ENCODE measurements at regions not wholly inside any gene's neighbourhood (a gene's known extent, or its start where the extent isn't known, plus 50 kb on each side); places are given as distances from the start of the nearest gene placed in this dataset.

GRCh38 chr14:26199590-26200370 is 398.1 kb downstream of the NOVA1 start:
- POLR2A ChIA-PET (ENCODE audit: unreplicated experiment): no interaction called here
- H3K27ac ChIP-seq (ENCODE audit: insufficient read depth, low read length): no peak overlapping the region

More at GRCh38 chr14:26199590-26200370, 398.1 kb downstream of the NOVA1 start:
- Histone ChIP-seq H2BK120ac (ENCODE audit: low read depth, low read length) (no peak overlapping the region), H3K23ac (ENCODE audit: low read depth, low read length) (no peak overlapping the region), H3K4me1 (ENCODE audit: control insufficient read depth, insufficient read depth, low read length) (no peaks in the 10 kb centered on the region), H3K4me3 (ENCODE audit: insufficient read depth, low read depth, low read length) (no peak overlapping the region), H4K20me1 (ENCODE audit: insufficient read depth, low read length) (no peaks in the 10 kb centered on the region), H2BK20ac (ENCODE audit: low read depth, low read length) (no peak overlapping the region), H3K56ac (ENCODE audit: extremely low read depth, insufficient read depth, low read length) (no peak overlapping the region), H3K9me1 (ENCODE audit: insufficient read depth, low read length) (no peaks in the 10 kb centered on the region), H2AK5ac (ENCODE audit: low read depth, low read length) (no peak overlapping the region), H3K27me3 (ENCODE audit: control insufficient read depth, insufficient read depth, low read length) (no peaks in the 10 kb centered on the region), H3K18ac (ENCODE audit: low read depth, low read length) (no peak overlapping the region), H4K91ac (ENCODE audit: insufficient read depth, low read depth, low read length) (no peak overlapping the region), H3K4me2 (ENCODE audit: low read depth, low read length) (no peak overlapping the region), H2BK5ac (ENCODE audit: low read depth, low read length, poor library complexity, severe bottlenecking) (no peak overlapping the region), H4K5ac (ENCODE audit: low read depth, low read length) (no peak overlapping the region), H4K8ac (ENCODE audit: low read depth in 2 of 2, low read length in 2 of 2) (no peak overlapping the region), H2AK9ac (replicated peaks; ENCODE audit: low read depth, low read length, poor library complexity) (no peak overlapping the region), H3K4ac (ENCODE audit: low read depth, low read length) (no peak overlapping the region), H3K14ac (replicated peaks; ENCODE audit: low read depth, low read length) (no peak overlapping the region), H2BK15ac (ENCODE audit: low read depth, low read length) (no peak overlapping the region), H3K9me3 (ENCODE audit: control insufficient read depth, insufficient read depth, low read length) (no peaks in the 10 kb centered on the region), H2AFZ (replicated peaks; ENCODE audit: low read length, poor library complexity) (no peak overlapping the region), H3K79me1 (ENCODE audit: low read depth in 1 of 2, low read length in 2 of 2) (no peaks in the 10 kb centered on the region), H3K36me3 (ENCODE audit: control insufficient read depth, insufficient read depth, low read length) (no peaks in the 10 kb centered on the region), H3K9ac (ENCODE audit: low read depth, low read length) (no peak overlapping the region)
- no peak for TF ChIP-seq USF2 (IDR thresholded peaks at IDR 0.05; ENCODE audit: low read depth, low read length)
- TF ChIP-seq RFX5 (IDR thresholded peaks at IDR 0.05; ENCODE audit: low read depth, low read length): no peak
- TF ChIP-seq FOS (IDR thresholded peaks at IDR 0.05; ENCODE audit: low read depth, low read length): no peak
- no peak for TF ChIP-seq MAFK (IDR thresholded peaks at IDR 0.05; ENCODE audit: low read depth, low read length)
- TF ChIP-seq MXI1 (IDR thresholded peaks at IDR 0.05; ENCODE audit: borderline replicate concordance, low read depth, low read length): no peak
- TF ChIP-seq CEBPB (IDR thresholded peaks at IDR 0.05; ENCODE audit: low read depth, low read length): no peak
- TF ChIP-seq RAD21 (IDR thresholded peaks at IDR 0.05; ENCODE audit: low read length): no peak
- TF ChIP-seq CTCF (conservative IDR thresholded peaks at IDR 0.05; ENCODE audit: low read depth, low read length): no peak
- DNase-seq: no peak
- no peak for ATAC-seq (ENCODE audit: low read depth)
- CTCF ChIA-PET: no interaction called here
- in situ Hi-C loops (cut with MboI; ENCODE audit: low sequenced_read_pairs) (no loop called here), dilution Hi-C loops (cut with HindIII; ENCODE audit: low sequenced_read_pairs, unreplicated experiment) (no loop called here), intact Hi-C loops (cut with micrococcal nuclease) (no loop called here)
- no TSS peak for BruUV-seq (replicated peaks)
- WGBS, 2 experiments (ENCODE audit: extremely low coverage in 2 of 2, insufficient read length in 1 of 2): 0% methylated on average over 1 of the region's 6 CpGs; no CpG with 5 or more reads in 1 of the 2 experiments
